Chondrocyte (in vitro differentiated cells): ENCODE measurements at regions not wholly inside any gene's neighbourhood (a gene's known extent, or its start where the extent isn't known, plus 50 kb on each side); places are given as distances from the start of the nearest gene placed in this dataset.

Source experiments
- DNase-seq: peaks from one replicate; pipeline ENCODE4 v3.0.0; 2021; ENCODE audit warnings: mixed read lengths, low spot score
- H3K27ac Mint-ChIP-seq: one replicate; pipeline ENCODE4 v1.8.0; 2021; ENCODE audit warnings: mild to moderate bottlenecking, moderate library complexity, mixed read lengths; ENCODE audit not compliant: unreplicated experiment
- H3K27me3 Mint-ChIP-seq: 2 replicates; pipeline ENCODE4 v1.8.0; 2021; ENCODE audit warnings: low read depth, mixed read lengths
- H3K36me3 Mint-ChIP-seq: 2 replicates; pipeline ENCODE4 v1.8.0; 2021; ENCODE audit warnings: low read depth, mixed read lengths
- H3K4me1 Mint-ChIP-seq: 2 replicates; pipeline ENCODE4 v1.8.0; 2021; ENCODE audit warnings: low read depth, mild to moderate bottlenecking, mixed read lengths
- H3K4me3 Mint-ChIP-seq: one replicate; pipeline ENCODE4 v1.8.0; 2021; ENCODE audit warnings: mild to moderate bottlenecking, moderate library complexity, mixed read lengths; ENCODE audit not compliant: unreplicated experiment
- H3K9me3 Mint-ChIP-seq: 2 replicates; pipeline ENCODE4 v1.8.0; 2021; ENCODE audit warnings: low read depth, mixed read lengths
- TF ChIP-seq, protein P1 (sequence below): fragments of 200-600 bp; sonication (generic); IDR thresholded peaks from 2 replicates; pipeline ENCODE4 v1.5.0; 2021; ENCODE audit warnings: antibody characterized with exemption, mild to moderate bottlenecking, moderate library complexity

DNA sequence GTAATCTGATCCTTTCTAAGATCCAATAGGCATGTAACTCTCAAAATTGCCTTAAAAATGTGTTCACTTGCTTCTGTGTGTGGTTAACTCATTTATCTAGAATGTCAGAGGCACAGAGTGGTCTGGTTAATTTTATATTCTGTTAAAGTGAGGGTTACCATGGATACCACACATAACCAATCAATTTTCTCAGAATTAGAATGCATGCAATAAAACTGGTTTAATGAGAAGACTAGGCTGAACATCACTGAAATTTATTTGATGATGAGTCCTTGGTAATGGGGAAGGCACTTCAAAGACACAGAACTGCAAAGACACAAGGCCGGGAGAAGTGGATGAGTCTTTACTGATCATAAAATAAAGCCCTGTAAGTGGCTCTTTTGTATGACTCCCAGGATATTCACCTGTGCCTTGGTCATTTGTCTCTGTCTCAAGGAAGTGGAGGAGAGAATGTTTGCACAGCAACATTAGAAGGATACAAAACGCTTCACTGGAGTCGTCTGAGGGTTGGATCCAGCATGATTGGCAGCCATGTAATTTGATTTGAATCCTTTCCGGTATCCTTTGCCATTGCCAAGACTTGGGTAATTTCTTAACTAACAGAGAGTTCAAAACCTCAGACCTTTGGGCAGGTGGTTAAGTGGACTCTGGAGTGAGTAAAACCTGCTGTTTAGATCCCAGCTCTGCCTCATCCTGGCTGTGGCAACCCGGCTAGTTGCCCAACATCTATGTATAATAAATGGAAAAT lies 94.0 kb upstream of the RBPJ start:
- no peak for DNase-seq
- H3K36me3 Mint-ChIP-seq = no peaks in the 10 kb centered on the region
- no peaks in the 10 kb centered on the region for H3K9me3 Mint-ChIP-seq

DNA sequence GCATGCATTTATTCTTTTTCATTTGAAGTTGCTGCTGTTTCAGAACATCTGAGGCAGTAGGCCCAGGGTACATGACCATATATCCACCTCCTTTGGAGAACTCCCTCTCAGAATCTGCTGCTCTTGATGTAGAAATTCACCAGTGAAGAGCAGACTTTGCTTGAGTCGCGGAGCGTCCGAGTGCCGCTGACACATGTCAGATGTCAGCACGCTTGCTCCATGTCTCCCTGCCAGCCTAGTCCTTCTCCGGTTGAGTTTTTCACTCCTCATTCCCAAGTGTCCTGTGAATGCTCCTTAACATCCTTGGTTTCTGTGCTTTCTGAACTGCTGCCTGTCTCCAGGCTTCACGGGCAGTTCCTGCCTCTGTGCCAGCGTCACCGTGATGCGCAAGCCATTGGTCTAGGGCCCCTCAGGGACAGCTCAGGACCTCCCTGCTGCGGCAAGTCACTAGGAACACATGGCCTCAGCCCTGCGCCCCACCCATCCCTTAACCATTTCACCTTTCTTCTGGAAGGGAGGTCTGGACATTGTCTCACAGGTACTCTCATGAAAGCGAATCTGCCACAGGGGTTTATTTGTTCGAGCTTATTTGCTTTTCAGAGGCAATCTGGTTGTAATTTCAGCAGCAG lies 93.1 kb upstream of the RBPJ start:
- H3K27me3 Mint-ChIP-seq = no peaks in the 10 kb centered on the region
- H3K27ac Mint-ChIP-seq = no peak overlapping the region
- no peak overlapping the region for H3K4me3 Mint-ChIP-seq

More for the DNA sequence above, 94.0 kb upstream of the RBPJ start:
- Mint-ChIP-seq H3K27me3 (no peaks in the 10 kb centered on the region), H3K4me3 (no peak overlapping the region), H3K27ac (no peak overlapping the region), H3K4me1 (peaks cover 8% of the 10 kb centered on the region)
- TF ChIP-seq, protein P1, sequence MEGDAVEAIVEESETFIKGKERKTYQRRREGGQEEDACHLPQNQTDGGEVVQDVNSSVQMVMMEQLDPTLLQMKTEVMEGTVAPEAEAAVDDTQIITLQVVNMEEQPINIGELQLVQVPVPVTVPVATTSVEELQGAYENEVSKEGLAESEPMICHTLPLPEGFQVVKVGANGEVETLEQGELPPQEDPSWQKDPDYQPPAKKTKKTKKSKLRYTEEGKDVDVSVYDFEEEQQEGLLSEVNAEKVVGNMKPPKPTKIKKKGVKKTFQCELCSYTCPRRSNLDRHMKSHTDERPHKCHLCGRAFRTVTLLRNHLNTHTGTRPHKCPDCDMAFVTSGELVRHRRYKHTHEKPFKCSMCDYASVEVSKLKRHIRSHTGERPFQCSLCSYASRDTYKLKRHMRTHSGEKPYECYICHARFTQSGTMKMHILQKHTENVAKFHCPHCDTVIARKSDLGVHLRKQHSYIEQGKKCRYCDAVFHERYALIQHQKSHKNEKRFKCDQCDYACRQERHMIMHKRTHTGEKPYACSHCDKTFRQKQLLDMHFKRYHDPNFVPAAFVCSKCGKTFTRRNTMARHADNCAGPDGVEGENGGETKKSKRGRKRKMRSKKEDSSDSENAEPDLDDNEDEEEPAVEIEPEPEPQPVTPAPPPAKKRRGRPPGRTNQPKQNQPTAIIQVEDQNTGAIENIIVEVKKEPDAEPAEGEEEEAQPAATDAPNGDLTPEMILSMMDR = no peak

DNA sequence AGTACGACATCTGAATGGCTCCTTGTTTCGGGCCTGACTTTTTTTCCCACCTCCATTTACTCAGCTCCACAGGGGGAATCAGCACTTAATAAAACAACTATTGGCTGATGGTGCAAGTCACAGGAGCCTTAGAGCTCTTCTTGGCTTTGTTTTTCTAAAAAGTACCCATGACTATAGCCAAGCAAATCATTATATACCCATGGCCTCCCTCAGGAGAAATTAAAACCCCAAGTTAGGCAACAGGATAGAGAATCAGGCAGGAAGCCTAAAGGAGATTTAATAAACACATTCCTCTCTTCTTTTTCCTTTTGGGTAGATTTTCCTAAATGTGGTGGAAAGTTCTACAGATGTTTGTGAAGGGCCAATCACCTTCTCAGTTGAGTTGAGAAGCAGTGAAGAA lies 91.9 kb upstream of the RBPJ start:
- Mint-ChIP-seq H3K36me3 (no peaks in the 10 kb centered on the region), H3K27me3 (no peaks in the 10 kb centered on the region), H3K4me1 (peaks cover 5% of the 10 kb centered on the region), H3K27ac (no peak overlapping the region), H3K9me3 (no peaks in the 10 kb centered on the region), H3K4me3 (no peak overlapping the region)
- TF ChIP-seq, protein P1 = no peak
- DNase-seq = no peak

More for the DNA sequence above, 93.1 kb upstream of the RBPJ start:
- H3K36me3 Mint-ChIP-seq = no peaks in the 10 kb centered on the region
- peaks cover 5% of the 10 kb centered on the region for H3K4me1 Mint-ChIP-seq
- no peaks in the 10 kb centered on the region for H3K9me3 Mint-ChIP-seq
- no peak for DNase-seq
- TF ChIP-seq, protein P1 = no peak

DNA sequence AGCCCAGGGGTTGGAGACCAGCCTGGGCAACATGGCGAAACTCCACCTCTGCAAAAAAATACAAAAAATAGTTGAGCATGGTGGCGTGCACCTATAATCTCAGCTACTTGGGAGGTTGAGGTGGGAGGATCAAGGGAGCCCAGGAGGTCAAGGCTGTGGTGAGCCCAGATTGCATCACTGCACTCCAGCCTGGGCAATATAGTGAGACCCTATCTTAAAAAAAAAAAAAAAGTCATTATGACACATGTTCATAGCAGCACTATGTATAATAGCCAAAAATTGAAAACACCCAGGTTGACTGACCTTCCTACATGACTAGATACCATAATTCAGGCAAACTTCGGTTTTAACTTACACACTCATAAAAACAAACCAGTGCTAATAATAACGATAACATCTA lies 90.8 kb upstream of the RBPJ start:
- peaks cover 14% of the 10 kb centered on the region for H3K4me1 Mint-ChIP-seq
- no peaks in the 10 kb centered on the region for H3K36me3 Mint-ChIP-seq
- no peak overlapping the region for H3K4me3 Mint-ChIP-seq
- no peaks in the 10 kb centered on the region for H3K27me3 Mint-ChIP-seq
- no peaks in the 10 kb centered on the region for H3K9me3 Mint-ChIP-seq
- H3K27ac Mint-ChIP-seq = no peak overlapping the region
- TF ChIP-seq, protein P1 = no peak
- DNase-seq = no peak

DNA sequence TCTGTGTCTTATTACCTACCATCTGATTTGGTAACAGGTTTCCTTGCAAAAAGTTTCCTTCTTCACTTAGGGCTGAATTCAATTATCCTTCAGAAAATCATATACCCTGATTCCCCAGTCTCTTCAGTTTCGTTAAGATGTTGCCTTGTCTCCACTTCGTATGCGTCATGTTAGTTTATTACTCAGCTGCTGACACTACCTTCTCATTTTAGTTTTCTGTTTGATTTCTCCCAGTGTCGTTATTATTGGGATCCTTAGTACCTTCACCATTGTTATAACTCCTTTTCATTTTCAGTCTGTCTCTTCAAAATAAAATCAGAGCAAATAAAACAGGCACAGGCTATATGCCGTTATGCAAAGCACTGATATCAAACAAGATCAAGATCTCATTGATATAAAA lies 87.5 kb upstream of the RBPJ start:
- TF ChIP-seq, protein P1 = no peak
- H3K27ac Mint-ChIP-seq = no peak overlapping the region
- no peak for DNase-seq

More for the DNA sequence above, 87.5 kb upstream of the RBPJ start:
- no peaks in the 10 kb centered on the region for H3K9me3 Mint-ChIP-seq
- H3K4me3 Mint-ChIP-seq = no peak overlapping the region
- H3K4me1 Mint-ChIP-seq = peaks cover 35% of the 10 kb centered on the region
- H3K27me3 Mint-ChIP-seq = no peaks in the 10 kb centered on the region
- no peaks in the 10 kb centered on the region for H3K36me3 Mint-ChIP-seq
